CD4-positive, alpha-beta T cell treated with Interleukin-1 beta for 1 hour (primary cell): ENCODE measurements at regions not wholly inside any gene's neighbourhood (a gene's known extent, or its start where the extent isn't known, plus 50 kb on each side); places are given as distances from the start of the nearest gene placed in this dataset.

Source experiments
- DNase-seq, 2 donors: peaks; one replicate each; pipeline ENCODE4 v3.0.0-alpha.2; 2020 to 2022

DNA sequence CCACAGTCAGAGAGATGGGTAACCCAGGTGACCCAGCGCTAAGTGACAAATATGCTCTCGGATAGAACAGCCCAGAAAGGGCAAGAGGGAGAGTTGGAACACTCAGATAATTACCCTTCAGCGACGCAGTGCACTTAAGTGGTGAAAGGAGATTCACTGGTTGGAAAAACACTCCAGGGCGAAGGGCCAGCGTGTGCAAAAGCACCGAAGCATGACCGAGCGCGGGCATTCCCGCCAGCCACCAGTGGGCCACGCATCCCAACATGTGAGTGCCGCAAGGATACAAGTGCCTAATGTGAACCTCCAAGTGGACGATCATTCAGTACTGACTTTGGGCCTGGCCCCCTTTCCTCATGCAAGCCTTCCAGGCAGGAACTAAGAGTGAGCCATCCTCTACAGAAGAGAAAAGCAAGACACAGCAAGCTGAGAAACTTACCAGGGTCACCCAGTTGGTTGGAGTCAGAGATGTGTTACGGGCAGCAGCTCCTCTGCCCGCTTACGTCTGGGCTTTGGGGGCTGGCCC, 258.4 kb downstream of the C16orf95 start:
- DNase-seq, result no peak

DNA sequence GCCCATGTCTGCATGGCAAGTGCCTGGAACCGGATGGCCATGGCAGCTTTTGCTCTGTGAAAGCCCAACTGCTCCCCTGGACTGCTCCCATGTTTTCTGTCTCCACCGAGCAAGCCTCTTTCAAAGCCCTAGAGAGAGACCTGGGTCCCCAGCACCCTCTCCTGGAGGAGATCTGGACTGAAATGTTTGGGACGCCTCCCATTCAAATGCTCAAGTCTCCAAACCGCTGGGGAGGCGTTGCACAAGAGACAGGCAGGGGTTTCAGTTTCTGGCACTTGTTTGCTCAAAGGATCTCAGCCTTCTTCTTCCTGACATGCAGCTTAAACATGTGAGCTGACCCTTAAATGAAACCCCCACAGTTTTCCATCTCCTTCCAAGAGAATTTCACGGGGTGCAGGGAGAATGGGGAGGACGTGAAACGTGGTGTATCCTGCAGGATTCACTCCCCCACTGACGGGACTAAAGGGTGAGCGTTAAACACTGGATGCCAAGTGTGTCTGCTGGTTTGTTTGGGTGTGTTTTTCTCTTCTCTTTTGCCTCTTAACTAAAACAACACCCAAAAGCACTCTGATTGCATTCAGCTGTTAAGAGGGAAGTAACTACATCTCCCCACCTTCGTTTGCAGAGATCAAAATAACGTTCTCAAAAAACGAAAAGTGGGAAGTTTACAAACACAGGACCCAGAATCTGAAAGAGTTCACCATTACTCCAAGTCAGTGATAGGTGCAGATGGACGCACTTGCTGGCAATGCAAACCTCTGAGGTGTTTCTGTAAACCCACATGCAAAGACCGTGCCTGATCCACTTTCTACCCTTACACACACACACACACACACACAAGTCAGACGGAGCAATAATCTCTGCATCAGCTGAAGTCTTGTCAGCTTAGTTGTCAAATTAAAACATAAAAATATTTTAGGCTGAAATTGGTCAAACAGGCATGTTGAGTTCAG, 256.9 kb downstream of the C16orf95 start:
- DNase-seq, result no peak

DNA sequence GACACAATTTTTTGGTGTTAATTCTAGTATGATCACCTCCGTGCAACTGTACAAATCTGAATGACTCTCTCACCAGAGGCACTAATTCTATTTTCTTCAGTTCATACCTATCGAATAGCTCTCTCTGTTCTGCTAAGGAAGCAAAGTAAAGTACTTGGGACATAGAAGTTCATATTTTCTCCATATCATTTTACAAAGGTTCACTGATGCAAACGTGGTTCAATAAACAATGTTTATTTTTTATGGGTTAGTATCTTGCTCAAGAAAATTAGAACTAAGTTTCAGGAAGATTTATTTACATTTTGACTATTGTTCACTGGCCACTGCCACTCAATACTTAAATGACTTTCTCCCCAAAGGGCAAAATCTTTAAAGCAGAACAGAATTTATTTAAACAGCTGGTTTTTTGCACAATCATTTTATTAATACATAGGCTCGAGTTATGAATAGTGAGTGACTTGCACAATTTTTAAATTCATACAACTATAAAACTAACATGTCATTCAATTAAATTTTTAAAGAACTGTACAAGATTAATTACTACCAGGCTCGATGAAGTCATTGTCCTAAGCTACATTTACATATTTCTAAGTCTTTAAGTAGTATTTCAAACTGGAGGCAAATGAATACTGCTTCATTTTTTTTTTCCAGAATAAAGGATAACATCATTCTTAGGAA, 255.8 kb downstream of the C16orf95 start:
- DNase-seq, result no peak

DNA sequence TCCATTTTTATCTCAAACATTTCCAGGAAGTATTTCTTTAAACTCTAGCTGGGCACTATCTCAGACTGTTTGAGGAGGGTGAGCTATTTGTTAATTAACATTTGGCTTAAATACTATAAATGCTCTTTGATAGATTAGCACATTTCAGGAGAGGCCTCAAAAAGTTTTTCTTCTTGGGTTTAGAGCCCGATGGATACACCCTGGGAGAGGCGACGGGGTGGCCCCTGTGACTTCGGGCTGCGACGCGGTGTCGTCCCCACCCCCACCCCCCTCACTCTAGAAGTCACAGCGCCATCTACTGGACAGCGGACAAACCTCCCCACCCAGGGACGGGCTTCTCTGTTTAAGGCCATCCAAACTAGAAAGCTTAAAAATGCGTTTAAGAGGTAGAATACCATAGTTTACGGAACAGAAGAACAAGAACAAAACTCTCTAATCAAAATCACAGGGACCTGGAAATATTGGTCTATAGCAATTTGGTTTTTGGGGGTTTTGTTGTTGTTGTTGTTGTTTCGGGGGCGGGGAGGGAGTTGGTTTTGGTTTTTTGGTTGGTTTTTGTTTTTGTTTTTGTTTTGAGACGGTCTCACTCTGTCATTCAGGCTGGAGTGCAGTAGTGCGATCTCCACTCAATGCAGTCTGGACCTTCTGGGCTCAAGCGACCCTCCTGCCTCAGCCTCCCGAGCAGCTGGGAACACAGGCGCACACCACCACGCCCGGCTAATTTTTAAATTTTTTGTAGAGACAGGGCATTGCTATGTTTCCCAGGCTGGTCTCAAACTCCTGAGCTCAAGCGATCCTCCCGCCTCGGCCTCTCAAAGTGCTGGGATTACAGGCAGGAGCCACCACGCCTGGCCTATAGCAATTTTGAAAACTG, 254.4 kb downstream of the C16orf95 start:
- peak; percentile 19 to 32 for DNase-seq

DNA sequence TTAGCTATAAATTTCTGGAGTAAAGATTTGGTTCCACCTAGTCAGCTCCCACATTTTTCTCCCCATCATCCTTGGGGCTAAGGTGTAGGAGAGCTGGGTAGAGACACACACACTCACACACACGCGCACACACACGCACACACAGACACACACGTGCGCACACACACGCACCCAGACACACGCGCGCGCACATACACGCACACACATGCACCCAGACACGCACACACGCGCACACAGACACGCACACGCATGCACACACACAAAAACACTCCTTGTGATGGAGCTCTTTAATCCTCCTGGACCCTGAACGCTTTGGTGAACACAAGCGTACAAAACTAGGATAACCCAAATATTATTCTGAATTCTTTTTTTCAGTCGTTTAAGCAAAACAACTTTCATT, 253.6 kb downstream of the C16orf95 start:
- DNase-seq, result no peak

GRCh38 chr16:87064731-87065445, 252.3 kb downstream of the C16orf95 start:
- no peak for DNase-seq

- no peak for DNase-seq
Measured at GRCh38 chr16:87065446-87066132, 251.6 kb downstream of the C16orf95 start.

GRCh38 chr16:87066133-87067002, 250.8 kb downstream of the C16orf95 start:
- DNase-seq, result no peak

- DNase-seq, result no peak
Measured at GRCh38 chr16:87067003-87067556, 250.1 kb downstream of the C16orf95 start.

GRCh38 chr16:87067836-87068761, 249.1 kb downstream of the C16orf95 start:
- no peak for DNase-seq

- no peak for DNase-seq
Measured at GRCh38 chr16:87068762-87069150, 248.4 kb downstream of the C16orf95 start.

DNA sequence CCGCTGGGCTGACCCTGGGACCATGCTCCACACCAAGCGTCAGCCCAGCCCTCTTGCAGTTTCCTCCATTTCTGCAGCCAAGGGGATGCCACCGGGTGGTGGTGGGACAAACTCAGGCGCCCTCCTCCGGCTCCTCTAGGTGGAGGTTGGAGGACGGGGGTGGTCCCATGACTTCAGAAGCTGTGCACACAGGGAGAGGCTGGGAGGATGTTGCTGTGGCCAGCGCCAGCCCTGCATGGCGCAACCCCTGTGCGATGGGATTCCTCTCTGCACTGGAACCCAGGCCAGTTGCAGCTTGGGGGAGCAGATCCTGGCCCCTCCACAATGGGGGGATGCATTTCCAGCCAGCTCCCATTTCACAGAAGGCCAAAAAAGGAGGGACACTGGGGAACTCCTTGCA, 246.5 kb downstream of the C16orf95 start:
- DNase-seq, result no peak

DNA sequence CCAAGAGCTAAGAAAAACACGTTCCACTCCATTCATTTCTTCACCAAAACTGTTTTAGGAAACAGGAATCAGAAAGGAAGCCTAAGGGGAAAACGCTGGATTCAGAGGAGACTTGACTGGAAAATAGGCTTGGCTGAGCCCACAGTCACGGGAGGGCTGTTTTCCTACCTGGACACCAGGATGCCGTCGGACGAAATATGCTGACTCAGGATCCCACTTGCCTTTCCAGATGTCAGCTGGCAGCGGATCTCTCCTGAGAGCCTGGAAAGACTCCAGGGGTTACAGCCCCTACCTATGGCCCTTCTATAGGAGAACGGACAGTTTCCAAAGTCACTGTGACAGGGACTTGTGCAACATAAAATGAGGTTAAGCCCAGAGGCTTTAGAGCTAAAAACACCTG, 245.1 kb downstream of the C16orf95 start:
- DNase-seq, result no peak

GRCh38 chr16:87074641-87075318, 242.4 kb downstream of the C16orf95 start:
- DNase-seq, result peak in 1 of 2 donors; percentile 24

- DNase-seq, result no peak
Measured at GRCh38 chr16:87075319-87075860, 241.8 kb downstream of the C16orf95 start.

- DNase-seq, result no peak
Measured at GRCh38 chr16:87076331-87076949, 240.8 kb downstream of the C16orf95 start.

- DNase-seq, result peak; percentile 5 to 44
Measured at GRCh38 chr16:87076950-87077749, 240.0 kb downstream of the C16orf95 start.
